ENCODE measurements at regions not wholly inside any gene's neighbourhood (a gene's known extent, or its start where the extent isn't known, plus 50 kb on each side); places are given as distances from the start of the nearest gene placed in this dataset.
A peak's percentile ranks its signal among the peaks of the same experiment; 100 is the strongest.

DNA sequence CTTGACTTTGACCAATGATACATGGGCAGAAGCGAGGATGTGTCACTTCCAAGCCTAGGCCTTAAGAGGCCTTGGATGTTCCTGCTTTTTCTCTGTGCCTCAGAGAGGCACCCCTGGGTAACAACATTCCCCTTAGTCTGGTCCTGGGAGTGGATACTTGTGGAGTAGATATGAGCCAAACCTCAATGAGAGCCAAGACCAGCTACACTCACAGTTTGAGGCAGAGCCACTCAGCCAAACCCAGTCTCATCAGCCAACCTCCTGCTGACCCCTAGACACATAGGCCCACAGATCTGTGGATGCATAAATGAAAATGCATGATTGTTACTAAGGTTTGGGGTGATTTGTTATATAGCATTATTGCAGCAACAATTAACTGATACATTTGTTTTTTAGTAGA lies 114.2 kb downstream of the ZNF621 start:
- dilution Hi-C loops (cut with MboI; ENCODE audit: extremely low pct_ligation_motif_present, low sequenced_read_pairs), result no loop called here
- FAIRE-seq, result no peak
- H3K4me3 ChIP-seq (ENCODE audit: control insufficient read depth in 2 of 3, extremely low read depth in 1 of 3, insufficient read depth in 2 of 3, low read depth in 1 of 3, low read length in 3 of 3), result no peak overlapping the region

DNA sequence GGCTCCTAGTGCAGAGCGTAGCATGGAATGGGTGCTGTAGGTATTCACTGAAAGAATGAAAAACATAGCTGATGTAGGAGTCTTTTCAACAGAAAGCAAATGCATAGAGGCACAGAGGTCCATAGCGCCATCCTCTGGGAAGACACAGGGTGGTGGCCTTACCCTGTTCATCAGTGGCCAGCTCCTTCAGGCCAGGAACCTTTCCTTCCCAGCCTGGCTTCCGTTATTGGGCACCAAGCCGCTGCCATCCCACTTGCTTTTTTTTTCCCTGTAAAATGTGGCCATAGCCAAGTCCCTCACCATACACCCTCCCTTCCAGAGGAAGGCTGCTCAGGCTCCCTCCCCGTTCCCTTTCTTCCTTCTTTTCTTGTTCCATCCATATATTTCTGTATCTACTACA lies 118.1 kb downstream of the ZNF621 start:
- Histone ChIP-seq H3K4me2 (ENCODE audit: control insufficient read depth, extremely low read depth, insufficient read depth, low read depth, low read length) (no peak overlapping the region), H3K9ac (ENCODE audit: control insufficient read depth, extremely low read depth, insufficient read depth, low read length) (no peak overlapping the region), H3K36me3 (ENCODE audit: control insufficient read depth in 2 of 2, extremely low read depth in 1 of 2, insufficient read depth in 2 of 2, low read length in 2 of 2) (no peaks in the 10 kb centered on the region), H3K4me3 (ENCODE audit: control insufficient read depth in 2 of 3, extremely low read depth in 1 of 3, insufficient read depth in 2 of 3, low read depth in 1 of 3, low read length in 3 of 3) (no peak overlapping the region), H3K27me3 (ENCODE audit: control insufficient read depth, extremely low read depth, insufficient read depth, low read length) (no peaks in the 10 kb centered on the region), H2AFZ (ENCODE audit: control insufficient read depth, low read length) (no peak overlapping the region), H3K27ac (ENCODE audit: control insufficient read depth, insufficient read depth, low read length) (no peak overlapping the region), H4K20me1 (ENCODE audit: control insufficient read depth, extremely low read depth, insufficient read depth, low read length) (no peaks in the 10 kb centered on the region), H3K79me2 (ENCODE audit: control insufficient read depth, insufficient read depth, low read length) (no peaks in the 10 kb centered on the region), H3K9me3 (ENCODE audit: control insufficient read depth, low read depth, low read length) (no peaks in the 10 kb centered on the region), H3K9me1 (ENCODE audit: control insufficient read depth, extremely low read depth, insufficient read depth, low read length) (no peaks in the 10 kb centered on the region), H3K4me1 (ENCODE audit: control insufficient read depth, extremely low read depth, insufficient read depth, low read length) (no peaks in the 10 kb centered on the region)
- dilution Hi-C loops (cut with MboI; ENCODE audit: extremely low pct_ligation_motif_present, low sequenced_read_pairs), result no loop called here
- TF ChIP-seq EZH2 (IDR thresholded peaks at IDR 0.05; ENCODE audit: low read length), result no peak
- TF ChIP-seq, protein P1, sequence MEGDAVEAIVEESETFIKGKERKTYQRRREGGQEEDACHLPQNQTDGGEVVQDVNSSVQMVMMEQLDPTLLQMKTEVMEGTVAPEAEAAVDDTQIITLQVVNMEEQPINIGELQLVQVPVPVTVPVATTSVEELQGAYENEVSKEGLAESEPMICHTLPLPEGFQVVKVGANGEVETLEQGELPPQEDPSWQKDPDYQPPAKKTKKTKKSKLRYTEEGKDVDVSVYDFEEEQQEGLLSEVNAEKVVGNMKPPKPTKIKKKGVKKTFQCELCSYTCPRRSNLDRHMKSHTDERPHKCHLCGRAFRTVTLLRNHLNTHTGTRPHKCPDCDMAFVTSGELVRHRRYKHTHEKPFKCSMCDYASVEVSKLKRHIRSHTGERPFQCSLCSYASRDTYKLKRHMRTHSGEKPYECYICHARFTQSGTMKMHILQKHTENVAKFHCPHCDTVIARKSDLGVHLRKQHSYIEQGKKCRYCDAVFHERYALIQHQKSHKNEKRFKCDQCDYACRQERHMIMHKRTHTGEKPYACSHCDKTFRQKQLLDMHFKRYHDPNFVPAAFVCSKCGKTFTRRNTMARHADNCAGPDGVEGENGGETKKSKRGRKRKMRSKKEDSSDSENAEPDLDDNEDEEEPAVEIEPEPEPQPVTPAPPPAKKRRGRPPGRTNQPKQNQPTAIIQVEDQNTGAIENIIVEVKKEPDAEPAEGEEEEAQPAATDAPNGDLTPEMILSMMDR (optimal IDR thresholded peaks at IDR 0.05 in 1 of 3, IDR thresholded peaks at IDR 0.05 in 1 of 3, conservative IDR thresholded peaks at IDR 0.05 in 1 of 3; ENCODE audit: extremely low read depth in 1 of 3, insufficient read depth in 2 of 3, low read length in 3 of 3), result peak in 1 of 3 experiments; percentile 6
- DNase-seq (ENCODE audit: low read depth, low spot score) (no peak), FAIRE-seq (no peak)

More for the DNA sequence above, 114.2 kb downstream of the ZNF621 start:
- H3K4me2 ChIP-seq (ENCODE audit: control insufficient read depth, extremely low read depth, insufficient read depth, low read depth, low read length), result no peak overlapping the region
- H3K27ac ChIP-seq (ENCODE audit: control insufficient read depth, insufficient read depth, low read length), result no peak overlapping the region
- no peaks in the 10 kb centered on the region for H3K4me1 ChIP-seq (ENCODE audit: control insufficient read depth, extremely low read depth, insufficient read depth, low read length)
- H3K9ac ChIP-seq (ENCODE audit: control insufficient read depth, extremely low read depth, insufficient read depth, low read length), result no peak overlapping the region
- TF ChIP-seq EZH2 (IDR thresholded peaks at IDR 0.05; ENCODE audit: low read length), result no peak
- TF ChIP-seq, protein P1 (optimal IDR thresholded peaks at IDR 0.05 in 1 of 3, IDR thresholded peaks at IDR 0.05 in 1 of 3, conservative IDR thresholded peaks at IDR 0.05 in 1 of 3; ENCODE audit: extremely low read depth in 1 of 3, insufficient read depth in 2 of 3, low read length in 3 of 3), result no peak
- no peaks in the 10 kb centered on the region for H3K36me3 ChIP-seq (ENCODE audit: control insufficient read depth in 2 of 2, extremely low read depth in 1 of 2, insufficient read depth in 2 of 2, low read length in 2 of 2)
- no peaks in the 10 kb centered on the region for H3K9me1 ChIP-seq (ENCODE audit: control insufficient read depth, extremely low read depth, insufficient read depth, low read length)
- H2AFZ ChIP-seq (ENCODE audit: control insufficient read depth, low read length), result no peak overlapping the region
- no peaks in the 10 kb centered on the region for H3K27me3 ChIP-seq (ENCODE audit: control insufficient read depth, extremely low read depth, insufficient read depth, low read length)
- no peak for DNase-seq (ENCODE audit: low read depth, low spot score)
- no peaks in the 10 kb centered on the region for H4K20me1 ChIP-seq (ENCODE audit: control insufficient read depth, extremely low read depth, insufficient read depth, low read length)
- H3K9me3 ChIP-seq (ENCODE audit: control insufficient read depth, low read depth, low read length), result no peaks in the 10 kb centered on the region
- no peaks in the 10 kb centered on the region for H3K79me2 ChIP-seq (ENCODE audit: control insufficient read depth, insufficient read depth, low read length)

Data from keratinocyte (primary cell).